ENCODE measurements at regions not wholly inside any gene's neighbourhood (a gene's known extent, or its start where the extent isn't known, plus 50 kb on each side); places are given as distances from the start of the nearest gene placed in this dataset.
"Not testable (repeated sequence)": the region's sequence is repeated elsewhere in the genome, so short reads cannot be mapped to it uniquely, and the experiment has no call there.

- DNase-seq: no peak
Observed at GRCh38 chr4:33751050-33751449, 2493.3 kb downstream of the ARAP2 start.

- DNase-seq: no peak
Observed at GRCh38 chr4:33772582-33772981, 2471.7 kb downstream of the ARAP2 start.

GRCh38 chr4:33780952-33781791 lies 2463.1 kb downstream of the ARAP2 start:
- no peak for DNase-seq

GRCh38 chr4:33785843-33786242 lies 2458.5 kb downstream of the ARAP2 start:
- DNase-seq: no peak

- DNase-seq: no peak
Observed at GRCh38 chr4:33802578-33802977, 2441.7 kb downstream of the ARAP2 start.

GRCh38 chr4:33825685-33826084 lies 2418.6 kb downstream of the ARAP2 start:
- no peak for DNase-seq

GRCh38 chr4:33829356-33829755 lies 2415.0 kb downstream of the ARAP2 start:
- DNase-seq: not testable (repeated sequence)

GRCh38 chr4:33831442-33832066 lies 2412.8 kb downstream of the ARAP2 start:
- DNase-seq: no peak

GRCh38 chr4:33835764-33836163 lies 2408.6 kb downstream of the ARAP2 start:
- DNase-seq: not testable (repeated sequence)

- no peak for DNase-seq
Observed at GRCh38 chr4:33837043-33837838, 2407.1 kb downstream of the ARAP2 start.

- no peak for DNase-seq
Observed at GRCh38 chr4:33841120-33841519, 2403.2 kb downstream of the ARAP2 start.

GRCh38 chr4:33850371-33850902 lies 2393.9 kb downstream of the ARAP2 start:
- no peak for DNase-seq

GRCh38 chr4:33853670-33854069 lies 2390.6 kb downstream of the ARAP2 start:
- not testable (repeated sequence) for DNase-seq

- DNase-seq: no peak
Observed at GRCh38 chr4:33864290-33864859, 2379.9 kb downstream of the ARAP2 start.

- DNase-seq: no peak
Observed at GRCh38 chr4:33873791-33874190, 2370.5 kb downstream of the ARAP2 start.

- no peak for DNase-seq
Observed at GRCh38 chr4:33878710-33879109, 2365.6 kb downstream of the ARAP2 start.

- no peak for DNase-seq
Observed at GRCh38 chr4:33881176-33881575, 2363.1 kb downstream of the ARAP2 start.

GRCh38 chr4:33882246-33882990 lies 2361.9 kb downstream of the ARAP2 start:
- DNase-seq: no peak

- DNase-seq: no peak
Observed at GRCh38 chr4:33883111-33883510, 2361.2 kb downstream of the ARAP2 start.

GRCh38 chr4:33886356-33886755 lies 2358.0 kb downstream of the ARAP2 start:
- no peak for DNase-seq

GRCh38 chr4:33890841-33891240 lies 2353.5 kb downstream of the ARAP2 start:
- no peak for DNase-seq

- DNase-seq: no peak
Observed at GRCh38 chr4:33911959-33912358, 2332.4 kb downstream of the ARAP2 start.

Measured in NCI-H1436 treated with DMSO at 0.1 percent for 48 hours (cell line).